ENCODE measurements at regions not wholly inside any gene's neighbourhood (a gene's known extent, or its start where the extent isn't known, plus 50 kb on each side); places are given as distances from the start of the nearest gene placed in this dataset.

- TF ChIP-seq POLR2A (IDR thresholded peaks at IDR 0.05): no peak
- no peak for TF ChIP-seq CTCF (IDR thresholded peaks at IDR 0.05)
Observed at GRCh38 chr7:145839814-145840213, 276.8 kb upstream of the CNTNAP2 start.

Measured in right lobe of liver (tissue), 4 donors.